DMS 273 treated with DMSO at 0.1 percent for 48 hours (cell line): ENCODE measurements at regions not wholly inside any gene's neighbourhood (a gene's known extent, or its start where the extent isn't known, plus 50 kb on each side); places are given as distances from the start of the nearest gene placed in this dataset.
"Not testable (repeated sequence)": the region's sequence is repeated elsewhere in the genome, so short reads cannot be mapped to it uniquely, and the experiment has no call there.

Experiments used
- DNase-seq: peaks from one replicate; lab custom pipeline; 2025; lab: John Stamatoyannopoulos, UW

GRCh38 chr14:83909507-83909906 is 1620.4 kb upstream of the FLRT2 start:
- no peak for DNase-seq

GRCh38 chr14:83912032-83912642 is 1617.8 kb upstream of the FLRT2 start:
- no peak for DNase-seq

- DNase-seq = no peak
These were observed 1616.5 kb upstream of the FLRT2 start for GRCh38 chr14:83913476-83913875.

GRCh38 chr14:83918546-83918945 is 1611.4 kb upstream of the FLRT2 start:
- DNase-seq = no peak

- not testable (repeated sequence) for DNase-seq
These were observed 1610.3 kb upstream of the FLRT2 start for GRCh38 chr14:83919675-83920074.

GRCh38 chr14:83923842-83924241 is 1606.1 kb upstream of the FLRT2 start:
- no peak for DNase-seq

GRCh38 chr14:83924259-83924658 is 1605.7 kb upstream of the FLRT2 start:
- DNase-seq = no peak

- DNase-seq = no peak
These were observed 1589.7 kb upstream of the FLRT2 start for GRCh38 chr14:83940253-83940652.

- no peak for DNase-seq
These were observed 1571.6 kb upstream of the FLRT2 start for GRCh38 chr14:83958359-83958758.

- DNase-seq = no peak
These were observed 1569.0 kb upstream of the FLRT2 start for GRCh38 chr14:83960832-83961512.

- DNase-seq = no peak
These were observed 1559.9 kb upstream of the FLRT2 start for GRCh38 chr14:83969998-83970397.

GRCh38 chr14:83972631-83973030 is 1557.3 kb upstream of the FLRT2 start:
- DNase-seq = no peak

- DNase-seq = no peak
These were observed 1555.2 kb upstream of the FLRT2 start for GRCh38 chr14:83974647-83975163.

GRCh38 chr14:83975435-83975834 is 1554.5 kb upstream of the FLRT2 start:
- DNase-seq = no peak

GRCh38 chr14:83975841-83976770 is 1553.8 kb upstream of the FLRT2 start:
- no peak for DNase-seq

GRCh38 chr14:83977583-83977982 is 1552.4 kb upstream of the FLRT2 start:
- DNase-seq = no peak

- DNase-seq = not testable (repeated sequence)
These were observed 1548.2 kb upstream of the FLRT2 start for GRCh38 chr14:83981676-83982258.

- DNase-seq = no peak
These were observed 1541.7 kb upstream of the FLRT2 start for GRCh38 chr14:83988275-83988674.

GRCh38 chr14:83991666-83992065 is 1538.3 kb upstream of the FLRT2 start:
- DNase-seq = no peak

GRCh38 chr14:83992857-83993256 is 1537.1 kb upstream of the FLRT2 start:
- no peak for DNase-seq

- no peak for DNase-seq
These were observed 1536.4 kb upstream of the FLRT2 start for GRCh38 chr14:83993545-83993944.

- DNase-seq = no peak
These were observed 1535.9 kb upstream of the FLRT2 start for GRCh38 chr14:83994020-83994419.
